Progenitor cell of endocrine pancreas (in vitro differentiated cells): ENCODE measurements at regions not wholly inside any gene's neighbourhood (a gene's known extent, or its start where the extent isn't known, plus 50 kb on each side); places are given as distances from the start of the nearest gene placed in this dataset.

Experiments
- DNase-seq: peaks from one replicate; pipeline ENCODE4 v3.0.0; 2021; ENCODE audit warnings: low spot score; ENCODE audit not compliant: unreplicated experiment
- H3K27ac Mint-ChIP-seq: 2 replicates; pipeline ENCODE4 v1.8.0; 2021; ENCODE audit warnings: mild to moderate bottlenecking, moderate library complexity, mixed read lengths
- H3K27me3 Mint-ChIP-seq: 2 replicates; pipeline ENCODE4 v1.8.0; 2021; ENCODE audit warnings: mixed read lengths
- H3K36me3 Mint-ChIP-seq: 2 replicates; pipeline ENCODE4 v1.8.0; 2022; ENCODE audit warnings: mixed read lengths; ENCODE audit not compliant: insufficient read depth
- H3K4me1 Mint-ChIP-seq: 2 replicates; pipeline ENCODE4 v1.8.0; 2021; ENCODE audit warnings: low read depth, mixed read lengths
- H3K4me3 Mint-ChIP-seq: 2 replicates; pipeline ENCODE4 v1.8.0; 2021; ENCODE audit warnings: low read depth, mild to moderate bottlenecking, moderate library complexity, mixed read lengths
- H3K9me3 Mint-ChIP-seq: 2 replicates; pipeline ENCODE4 v1.8.0; 2021; ENCODE audit warnings: low read depth, mixed read lengths
- TF ChIP-seq, protein P1 (sequence below): fragments of 200-600 bp; sonication (generic); IDR thresholded peaks from one replicate; pipeline ENCODE4 v1.5.0; 2021; ENCODE audit warnings: antibody characterized with exemption, mild to moderate bottlenecking; ENCODE audit not compliant: unreplicated experiment

DNA sequence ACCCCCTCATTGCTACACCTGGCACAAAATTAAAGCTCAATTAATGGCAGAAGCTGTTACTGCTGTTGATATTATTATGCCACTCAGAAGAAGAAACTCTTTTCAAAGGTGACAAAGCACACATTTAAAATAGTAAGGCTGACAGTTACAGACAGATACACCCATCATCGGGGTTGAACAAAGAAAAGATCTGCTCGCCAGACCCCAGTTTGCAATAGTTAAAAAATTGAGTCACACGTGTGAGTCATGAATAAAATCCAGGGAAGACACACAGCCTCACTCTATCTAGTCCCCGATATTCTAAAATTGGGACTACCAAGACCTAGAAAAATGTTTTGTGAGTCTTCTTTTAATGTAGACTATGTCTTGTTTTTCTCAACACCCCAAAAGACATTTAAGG, 330.0 kb upstream of the SOX9 start:
- peaks cover 4% of the 10 kb centered on the region for H3K27me3 Mint-ChIP-seq
- H3K9me3 Mint-ChIP-seq = peaks cover 2% of the 10 kb centered on the region
- no peak overlapping the region for H3K4me3 Mint-ChIP-seq
- H3K36me3 Mint-ChIP-seq = no peaks in the 10 kb centered on the region
- no peak for DNase-seq
- TF ChIP-seq, protein P1, sequence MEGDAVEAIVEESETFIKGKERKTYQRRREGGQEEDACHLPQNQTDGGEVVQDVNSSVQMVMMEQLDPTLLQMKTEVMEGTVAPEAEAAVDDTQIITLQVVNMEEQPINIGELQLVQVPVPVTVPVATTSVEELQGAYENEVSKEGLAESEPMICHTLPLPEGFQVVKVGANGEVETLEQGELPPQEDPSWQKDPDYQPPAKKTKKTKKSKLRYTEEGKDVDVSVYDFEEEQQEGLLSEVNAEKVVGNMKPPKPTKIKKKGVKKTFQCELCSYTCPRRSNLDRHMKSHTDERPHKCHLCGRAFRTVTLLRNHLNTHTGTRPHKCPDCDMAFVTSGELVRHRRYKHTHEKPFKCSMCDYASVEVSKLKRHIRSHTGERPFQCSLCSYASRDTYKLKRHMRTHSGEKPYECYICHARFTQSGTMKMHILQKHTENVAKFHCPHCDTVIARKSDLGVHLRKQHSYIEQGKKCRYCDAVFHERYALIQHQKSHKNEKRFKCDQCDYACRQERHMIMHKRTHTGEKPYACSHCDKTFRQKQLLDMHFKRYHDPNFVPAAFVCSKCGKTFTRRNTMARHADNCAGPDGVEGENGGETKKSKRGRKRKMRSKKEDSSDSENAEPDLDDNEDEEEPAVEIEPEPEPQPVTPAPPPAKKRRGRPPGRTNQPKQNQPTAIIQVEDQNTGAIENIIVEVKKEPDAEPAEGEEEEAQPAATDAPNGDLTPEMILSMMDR = no peak
- no peak overlapping the region for H3K27ac Mint-ChIP-seq
- H3K4me1 Mint-ChIP-seq = peaks cover 1% of the 10 kb centered on the region

DNA sequence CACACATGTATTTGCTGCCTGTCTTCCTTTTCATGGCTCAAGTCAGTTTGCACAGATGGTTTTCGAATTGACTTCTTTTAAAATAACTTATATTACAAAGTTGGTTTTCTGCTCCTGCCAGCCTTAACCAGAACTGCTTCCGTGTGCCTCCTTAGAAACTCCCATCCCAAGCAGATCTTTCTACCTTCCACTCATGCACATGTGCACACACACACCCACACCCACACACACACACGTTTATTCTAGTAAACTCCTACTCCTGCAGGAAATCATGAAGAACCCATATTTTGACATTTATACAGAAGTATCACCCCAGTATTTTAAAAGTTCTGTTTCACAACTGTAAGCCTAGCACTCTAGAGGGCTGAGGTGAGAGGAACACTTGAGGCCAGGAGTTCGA, 329.5 kb upstream of the SOX9 start:
- no peak overlapping the region for H3K27ac Mint-ChIP-seq
- H3K27me3 Mint-ChIP-seq = peaks cover 4% of the 10 kb centered on the region
- peaks cover 1% of the 10 kb centered on the region for H3K4me1 Mint-ChIP-seq
- peaks cover 1% of the 10 kb centered on the region for H3K36me3 Mint-ChIP-seq
- H3K4me3 Mint-ChIP-seq = no peak overlapping the region
- H3K9me3 Mint-ChIP-seq = peaks cover 5% of the 10 kb centered on the region
- no peak for DNase-seq
- TF ChIP-seq, protein P1 = no peak

DNA sequence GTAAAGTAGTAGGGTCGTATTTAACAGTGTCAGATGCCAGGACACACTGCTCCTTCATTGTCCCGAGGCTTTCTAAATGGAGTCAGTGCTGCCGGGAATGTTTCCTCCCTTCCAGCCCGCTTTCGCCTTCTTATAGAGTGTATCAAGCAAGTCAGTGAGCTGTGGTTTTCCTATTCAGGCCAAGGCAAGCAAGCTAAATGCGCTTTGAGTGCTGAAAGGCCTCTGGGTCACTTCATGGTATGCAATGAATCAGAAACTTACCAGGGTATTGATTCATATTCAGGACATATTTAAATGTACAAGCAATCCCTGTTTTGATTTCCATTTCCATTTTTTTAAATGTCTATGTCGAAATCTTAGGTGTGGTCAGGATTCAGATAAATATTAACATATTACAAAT, 327.9 kb upstream of the SOX9 start:
- TF ChIP-seq, protein P1 = no peak
- no peak overlapping the region for H3K27ac Mint-ChIP-seq
- no peak overlapping the region for H3K4me3 Mint-ChIP-seq

DNA sequence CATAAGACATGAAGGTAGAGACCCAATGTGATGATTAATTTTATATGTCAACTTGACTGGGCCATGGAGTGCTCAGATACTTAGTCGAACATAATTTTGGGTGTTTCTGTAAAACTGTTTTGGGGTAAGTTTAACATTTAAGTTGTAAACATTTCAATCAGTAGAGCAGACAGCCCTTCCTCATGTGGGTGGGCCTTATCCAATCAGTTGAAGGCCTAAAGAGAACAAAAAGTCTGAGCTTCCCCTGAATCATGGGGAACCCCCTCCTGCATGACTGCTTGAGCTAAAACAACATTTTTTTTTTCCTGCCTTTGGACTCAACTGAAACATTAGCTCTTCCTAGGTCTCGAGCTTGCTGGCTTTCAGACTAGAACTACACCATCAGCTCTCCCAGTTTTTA, 327.3 kb upstream of the SOX9 start:
- H3K9me3 Mint-ChIP-seq = peaks cover 8% of the 10 kb centered on the region
- no peaks in the 10 kb centered on the region for H3K4me1 Mint-ChIP-seq
- peaks cover 4% of the 10 kb centered on the region for H3K27me3 Mint-ChIP-seq
- DNase-seq = no peak
- TF ChIP-seq, protein P1 = no peak
- H3K4me3 Mint-ChIP-seq = no peak overlapping the region
- H3K27ac Mint-ChIP-seq = no peak overlapping the region
- H3K36me3 Mint-ChIP-seq = peaks cover 3% of the 10 kb centered on the region

More for the DNA sequence above, 327.9 kb upstream of the SOX9 start:
- DNase-seq = no peak
- peaks cover 8% of the 10 kb centered on the region for H3K9me3 Mint-ChIP-seq
- peaks cover 4% of the 10 kb centered on the region for H3K27me3 Mint-ChIP-seq
- H3K36me3 Mint-ChIP-seq = peaks cover 3% of the 10 kb centered on the region
- peaks cover under 1% of the 10 kb centered on the region for H3K4me1 Mint-ChIP-seq

DNA sequence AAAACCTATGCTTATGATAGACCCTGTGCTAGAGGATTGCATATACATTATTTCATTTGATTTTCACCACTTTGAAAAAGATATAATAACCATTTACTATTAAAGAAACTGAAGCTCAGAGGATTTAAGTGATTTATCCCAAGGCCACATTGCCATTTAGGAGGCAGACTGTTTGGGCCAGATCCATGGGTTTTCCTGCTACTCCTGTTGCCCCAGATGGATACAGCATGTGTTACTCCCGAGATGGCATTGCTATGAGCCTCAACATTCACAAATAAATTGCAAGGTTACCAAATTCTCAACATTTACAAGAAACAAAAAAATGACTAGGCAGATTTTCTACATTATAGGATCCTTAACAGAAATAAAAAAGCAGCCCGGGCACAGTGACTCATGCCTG, 322.1 kb upstream of the SOX9 start:
- no peak for DNase-seq
- peaks cover 8% of the 10 kb centered on the region for H3K4me1 Mint-ChIP-seq
- peaks cover 8% of the 10 kb centered on the region for H3K9me3 Mint-ChIP-seq
- peaks cover 3% of the 10 kb centered on the region for H3K36me3 Mint-ChIP-seq
- no peak overlapping the region for H3K27ac Mint-ChIP-seq
- H3K27me3 Mint-ChIP-seq = no peaks in the 10 kb centered on the region
- TF ChIP-seq, protein P1 = no peak
- no peak overlapping the region for H3K4me3 Mint-ChIP-seq
